GM10266 (cell line): ENCODE measurements at regions not wholly inside any gene's neighbourhood (a gene's known extent, or its start where the extent isn't known, plus 50 kb on each side); places are given as distances from the start of the nearest gene placed in this dataset.
"Not testable (repeated sequence)": the region's sequence is repeated elsewhere in the genome, so short reads cannot be mapped to it uniquely, and the experiment has no call there.

Source experiments
- DNase-seq: peaks from one replicate; pipeline ENCODE4 v3.0.0; 2012; ENCODE audit errors: extremely low spot score
- CTCF ChIP-seq: IDR thresholded peaks from 2 replicates; pipeline ENCODE4 v1.5.1; 2012; ENCODE audit warnings: mild to moderate bottlenecking, low read depth; ENCODE audit not compliant: control insufficient read depth, insufficient read depth; ENCODE audit errors: missing control alignments

DNA sequence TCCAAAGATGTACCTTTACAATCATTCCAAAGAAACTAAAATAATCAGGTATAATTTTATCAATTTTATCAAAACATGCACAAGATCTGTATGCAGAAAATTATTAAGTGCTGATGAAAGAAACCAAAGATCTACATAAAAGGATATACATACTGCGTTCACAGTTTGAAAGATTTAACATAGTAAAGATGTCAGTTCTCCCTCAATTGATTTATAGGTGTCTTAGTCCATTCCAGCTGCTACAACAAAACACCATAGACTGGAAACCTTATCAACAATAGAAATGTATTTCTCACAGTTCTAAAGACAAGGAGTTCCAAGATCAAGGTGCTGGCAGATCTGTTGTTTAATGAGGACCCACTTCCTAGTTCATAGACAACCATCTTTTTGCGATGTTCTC lies 189.0 kb upstream of the CCDC54 start:
- no peak for DNase-seq
- no peak for TF ChIP-seq CTCF

- no peak for TF ChIP-seq CTCF
- no peak for DNase-seq
Observed at GRCh38 chr3:107189158-107189791, 188.0 kb upstream of the CCDC54 start.

DNA sequence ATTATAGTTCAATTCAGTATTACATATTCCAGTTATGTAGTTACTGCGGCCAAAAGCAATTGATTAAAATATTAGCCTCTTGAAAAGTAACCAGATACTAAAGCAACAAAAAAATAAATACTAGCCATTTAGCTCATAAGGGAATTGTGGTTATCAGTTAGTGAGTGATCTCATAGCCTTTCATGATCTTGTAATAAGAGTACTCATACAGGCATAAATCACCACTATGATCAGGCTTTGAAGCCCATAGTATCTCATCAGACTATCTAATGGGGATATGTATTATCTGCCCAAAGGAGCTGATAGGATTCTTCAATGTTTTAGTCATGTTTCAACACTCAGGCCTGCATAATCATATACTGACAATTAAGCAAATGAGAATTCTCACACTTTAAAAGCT lies 184.1 kb upstream of the CCDC54 start:
- DNase-seq, result no peak
- TF ChIP-seq CTCF, result no peak

GRCh38 chr3:107198581-107199181 lies 178.6 kb upstream of the CCDC54 start:
- no peak for TF ChIP-seq CTCF
- no peak for DNase-seq

GRCh38 chr3:107201146-107201545 lies 176.1 kb upstream of the CCDC54 start:
- DNase-seq, result no peak
- TF ChIP-seq CTCF, result no peak

- DNase-seq, result not testable (repeated sequence)
Observed at GRCh38 chr3:107202885-107203284, 174.4 kb upstream of the CCDC54 start.

- TF ChIP-seq CTCF, result no peak
Observed at GRCh38 chr3:107204121-107204520, 173.1 kb upstream of the CCDC54 start.

More at GRCh38 chr3:107204121-107204520, 173.1 kb upstream of the CCDC54 start:
- no peak for DNase-seq
